ENCODE measurements at regions not wholly inside any gene's neighbourhood (a gene's known extent, or its start where the extent isn't known, plus 50 kb on each side); places are given as distances from the start of the nearest gene placed in this dataset.

DNA sequence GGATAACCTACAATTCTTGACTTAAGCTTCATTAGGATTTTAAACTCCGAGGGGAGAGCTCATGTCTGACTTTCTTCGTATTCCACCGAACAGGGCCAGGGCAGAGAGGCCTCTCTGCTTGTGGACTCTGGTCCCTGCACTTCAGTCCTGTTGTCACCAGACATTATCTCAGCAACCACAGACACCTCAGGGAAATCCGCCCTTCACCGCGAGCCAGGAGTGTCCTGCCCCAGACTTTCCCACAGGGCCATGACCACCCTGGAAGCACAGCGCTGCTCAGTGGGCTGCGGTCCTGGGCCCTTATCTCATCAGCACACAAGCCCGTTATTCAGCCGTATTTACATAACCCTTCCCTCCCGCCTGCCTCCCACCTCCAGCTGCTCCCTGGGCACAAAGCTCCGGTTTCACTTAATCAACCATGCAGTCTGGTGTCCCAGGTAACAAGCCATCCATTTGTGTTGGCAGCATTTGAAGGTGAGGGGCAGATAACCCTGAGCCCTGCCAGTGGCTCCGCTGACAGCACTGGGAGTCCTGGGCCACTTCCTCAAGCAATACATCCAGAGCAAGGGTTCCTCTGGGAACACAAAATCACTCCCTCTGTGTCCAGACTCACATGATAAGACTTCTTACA, 122.8 kb upstream of the RAB4A start (continued):
- TF ChIP-seq, protein P1, sequence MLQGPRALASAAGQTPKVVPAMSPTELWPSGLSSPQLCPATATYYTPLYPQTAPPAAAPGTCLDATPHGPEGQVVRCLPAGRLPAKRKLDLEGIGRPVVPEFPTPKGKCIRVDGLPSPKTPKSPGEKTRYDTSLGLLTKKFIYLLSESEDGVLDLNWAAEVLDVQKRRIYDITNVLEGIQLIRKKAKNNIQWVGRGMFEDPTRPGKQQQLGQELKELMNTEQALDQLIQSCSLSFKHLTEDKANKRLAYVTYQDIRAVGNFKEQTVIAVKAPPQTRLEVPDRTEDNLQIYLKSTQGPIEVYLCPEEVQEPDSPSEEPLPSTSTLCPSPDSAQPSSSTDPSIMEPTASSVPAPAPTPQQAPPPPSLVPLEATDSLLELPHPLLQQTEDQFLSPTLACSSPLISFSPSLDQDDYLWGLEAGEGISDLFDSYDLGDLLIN (CRISPR knock-in tag; IDR thresholded peaks at IDR 0.05; ENCODE audit: borderline replicate concordance) = 0 out of 2 replicates have a peak, but pooled peaks have one; percentile 51
- TF ChIP-seq, protein P2, sequence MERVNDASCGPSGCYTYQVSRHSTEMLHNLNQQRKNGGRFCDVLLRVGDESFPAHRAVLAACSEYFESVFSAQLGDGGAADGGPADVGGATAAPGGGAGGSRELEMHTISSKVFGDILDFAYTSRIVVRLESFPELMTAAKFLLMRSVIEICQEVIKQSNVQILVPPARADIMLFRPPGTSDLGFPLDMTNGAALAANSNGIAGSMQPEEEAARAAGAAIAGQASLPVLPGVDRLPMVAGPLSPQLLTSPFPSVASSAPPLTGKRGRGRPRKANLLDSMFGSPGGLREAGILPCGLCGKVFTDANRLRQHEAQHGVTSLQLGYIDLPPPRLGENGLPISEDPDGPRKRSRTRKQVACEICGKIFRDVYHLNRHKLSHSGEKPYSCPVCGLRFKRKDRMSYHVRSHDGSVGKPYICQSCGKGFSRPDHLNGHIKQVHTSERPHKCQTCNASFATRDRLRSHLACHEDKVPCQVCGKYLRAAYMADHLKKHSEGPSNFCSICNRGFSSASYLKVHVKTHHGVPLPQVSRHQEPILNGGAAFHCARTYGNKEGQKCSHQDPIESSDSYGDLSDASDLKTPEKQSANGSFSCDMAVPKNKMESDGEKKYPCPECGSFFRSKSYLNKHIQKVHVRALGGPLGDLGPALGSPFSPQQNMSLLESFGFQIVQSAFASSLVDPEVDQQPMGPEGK (CRISPR knock-in tag; IDR thresholded peaks at IDR 0.05) = peak; percentile 87
- TF ChIP-seq RORA (CRISPR knock-in tag; IDR thresholded peaks at IDR 0.05) = no peak
- no peak for TF ChIP-seq ZNF367 (CRISPR knock-in tag; IDR thresholded peaks at IDR 0.05; ENCODE audit: borderline replicate concordance)
- 0 out of 2 replicates have a peak, but pooled peaks have one; percentile 28 for TF ChIP-seq ZSCAN20 (CRISPR knock-in tag; IDR thresholded peaks at IDR 0.05; ENCODE audit: borderline replicate concordance)
- TF ChIP-seq ZC3H13 (CRISPR knock-in tag; IDR thresholded peaks at IDR 0.05) = peak; percentile 74
- no peak for TF ChIP-seq ZNF558 (CRISPR knock-in tag; IDR thresholded peaks at IDR 0.05; ENCODE audit: borderline replicate concordance)
- TF ChIP-seq, protein P3, sequence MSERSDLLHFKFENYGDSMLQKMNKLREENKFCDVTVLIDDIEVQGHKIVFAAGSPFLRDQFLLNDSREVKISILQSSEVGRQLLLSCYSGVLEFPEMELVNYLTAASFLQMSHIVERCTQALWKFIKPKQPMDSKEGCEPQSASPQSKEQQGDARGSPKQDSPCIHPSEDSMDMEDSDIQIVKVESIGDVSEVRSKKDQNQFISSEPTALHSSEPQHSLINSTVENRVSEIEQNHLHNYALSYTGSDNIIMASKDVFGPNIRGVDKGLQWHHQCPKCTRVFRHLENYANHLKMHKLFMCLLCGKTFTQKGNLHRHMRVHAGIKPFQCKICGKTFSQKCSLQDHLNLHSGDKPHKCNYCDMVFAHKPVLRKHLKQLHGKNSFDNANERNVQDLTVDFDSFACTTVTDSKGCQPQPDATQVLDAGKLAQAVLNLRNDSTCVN (CRISPR knock-in tag; IDR thresholded peaks at IDR 0.05; ENCODE audit: borderline replicate concordance) = 0 out of 2 replicates have a peak, but pooled peaks have one; percentile 19
- no peak for TF ChIP-seq GTF2F1 (IDR thresholded peaks at IDR 0.05; ENCODE audit: low read length)
- TF ChIP-seq KLF9 (CRISPR knock-in tag; IDR thresholded peaks at IDR 0.05; ENCODE audit: low read depth) = no peak
- TF ChIP-seq, protein P4, sequence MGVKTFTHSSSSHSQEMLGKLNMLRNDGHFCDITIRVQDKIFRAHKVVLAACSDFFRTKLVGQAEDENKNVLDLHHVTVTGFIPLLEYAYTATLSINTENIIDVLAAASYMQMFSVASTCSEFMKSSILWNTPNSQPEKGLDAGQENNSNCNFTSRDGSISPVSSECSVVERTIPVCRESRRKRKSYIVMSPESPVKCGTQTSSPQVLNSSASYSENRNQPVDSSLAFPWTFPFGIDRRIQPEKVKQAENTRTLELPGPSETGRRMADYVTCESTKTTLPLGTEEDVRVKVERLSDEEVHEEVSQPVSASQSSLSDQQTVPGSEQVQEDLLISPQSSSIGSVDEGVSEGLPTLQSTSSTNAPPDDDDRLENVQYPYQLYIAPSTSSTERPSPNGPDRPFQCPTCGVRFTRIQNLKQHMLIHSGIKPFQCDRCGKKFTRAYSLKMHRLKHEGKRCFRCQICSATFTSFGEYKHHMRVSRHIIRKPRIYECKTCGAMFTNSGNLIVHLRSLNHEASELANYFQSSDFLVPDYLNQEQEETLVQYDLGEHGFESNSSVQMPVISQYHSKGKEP (CRISPR knock-in tag; IDR thresholded peaks at IDR 0.05) = no peak
- TF ChIP-seq, protein P5, sequence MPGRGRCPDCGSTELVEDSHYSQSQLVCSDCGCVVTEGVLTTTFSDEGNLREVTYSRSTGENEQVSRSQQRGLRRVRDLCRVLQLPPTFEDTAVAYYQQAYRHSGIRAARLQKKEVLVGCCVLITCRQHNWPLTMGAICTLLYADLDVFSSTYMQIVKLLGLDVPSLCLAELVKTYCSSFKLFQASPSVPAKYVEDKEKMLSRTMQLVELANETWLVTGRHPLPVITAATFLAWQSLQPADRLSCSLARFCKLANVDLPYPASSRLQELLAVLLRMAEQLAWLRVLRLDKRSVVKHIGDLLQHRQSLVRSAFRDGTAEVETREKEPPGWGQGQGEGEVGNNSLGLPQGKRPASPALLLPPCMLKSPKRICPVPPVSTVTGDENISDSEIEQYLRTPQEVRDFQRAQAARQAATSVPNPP (CRISPR knock-in tag; IDR thresholded peaks at IDR 0.05) = 0 out of 2 replicates have a peak, but pooled peaks have one; percentile 59
- TF ChIP-seq KMT2B (CRISPR knock-in tag; IDR thresholded peaks at IDR 0.05) = peak; percentile 66; the same call in 1 of the 2 replicates
- TF ChIP-seq MAZ (IDR thresholded peaks at IDR 0.05; ENCODE audit: borderline replicate concordance, low read depth, low read length) = 0 out of 2 replicates have a peak, but pooled peaks have one; percentile 20
- no peak; the same call in 1 of the 2 replicates for TF ChIP-seq MAZ (CRISPR knock-in tag; IDR thresholded peaks at IDR 0.05; ENCODE audit: low read depth)
- 0 out of 2 replicates have a peak, but pooled peaks have one; percentile 54 for TF ChIP-seq MIER2 (CRISPR knock-in tag; IDR thresholded peaks at IDR 0.05)
- no peak for TF ChIP-seq MAFK (conservative IDR thresholded peaks at IDR 0.05 in 1 of 2, IDR thresholded peaks at IDR 0.05 in 1 of 2; ENCODE audit: low read length in 2 of 2)
- TF ChIP-seq POLR2AphosphoS2 (IDR thresholded peaks at IDR 0.05; ENCODE audit: low read depth, low read length) = no peak
- TF ChIP-seq ASH2L (IDR thresholded peaks at IDR 0.05; ENCODE audit: insufficient read length, low read depth, low read length) = peak; percentile 86
- peak; percentile 76 for TF ChIP-seq ZFY (CRISPR knock-in tag; IDR thresholded peaks at IDR 0.05)
- TF ChIP-seq, protein P6, sequence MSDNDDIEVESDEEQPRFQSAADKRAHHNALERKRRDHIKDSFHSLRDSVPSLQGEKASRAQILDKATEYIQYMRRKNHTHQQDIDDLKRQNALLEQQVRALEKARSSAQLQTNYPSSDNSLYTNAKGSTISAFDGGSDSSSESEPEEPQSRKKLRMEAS (IDR thresholded peaks at IDR 0.05) = peak; percentile 75
- TF ChIP-seq HOXD1 (CRISPR knock-in tag; IDR thresholded peaks at IDR 0.05) = peak; percentile 85; the same call in 1 of the 2 replicates
- TF ChIP-seq ZNF773 (CRISPR knock-in tag; IDR thresholded peaks at IDR 0.05; ENCODE audit: borderline replicate concordance) = no peak

Data from HepG2 (cell line).